Body of pancreas (tissue), 4 donors: ENCODE measurements at regions not wholly inside any gene's neighbourhood (a gene's known extent, or its start where the extent isn't known, plus 50 kb on each side); places are given as distances from the start of the nearest gene placed in this dataset.

Source experiments
- POLR2A ChIP-seq, 3 donors: fragments of 450-650 bp; IDR thresholded peaks; one replicate each; pipeline ENCODE4 v1.6.1; 2016; ENCODE audit warnings: antibody characterized with exemption in 3 of 3, mild to moderate bottlenecking in 2 of 3
- TF ChIP-seq, protein P1 (sequence below), 7 experiments: fragments of 450-650 bp in 4 of 7; fragments of 200-600 bp in 3 of 7; sonication (generic) in 3 of 7; IDR thresholded peaks; one replicate each; pipeline ENCODE4 v1.5.1; 2016 to 2019; ENCODE audit warnings: antibody characterized with exemption in 7 of 7

DNA sequence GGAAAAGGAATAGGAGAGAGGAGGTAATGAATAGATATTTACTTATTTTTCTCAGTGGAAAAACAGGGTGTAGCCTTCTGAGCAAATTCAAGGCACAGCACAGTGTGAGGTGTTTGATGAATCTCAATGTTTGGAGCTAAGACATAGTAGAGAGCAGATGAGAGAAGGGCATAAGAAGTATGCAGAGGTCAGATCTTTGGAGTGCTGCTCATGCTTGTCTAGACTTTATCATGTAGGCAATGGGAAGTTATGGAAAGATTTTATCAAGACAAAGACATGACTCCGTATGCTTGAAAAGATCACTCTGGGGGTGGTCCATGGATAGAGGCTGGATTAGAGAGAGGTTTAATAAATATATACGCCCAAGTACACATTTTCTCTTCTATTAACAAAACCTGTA, 217.0 kb upstream of the CNR1 start:
- TF ChIP-seq POLR2A (IDR thresholded peaks at IDR 0.05), result no peak
- TF ChIP-seq, protein P1, sequence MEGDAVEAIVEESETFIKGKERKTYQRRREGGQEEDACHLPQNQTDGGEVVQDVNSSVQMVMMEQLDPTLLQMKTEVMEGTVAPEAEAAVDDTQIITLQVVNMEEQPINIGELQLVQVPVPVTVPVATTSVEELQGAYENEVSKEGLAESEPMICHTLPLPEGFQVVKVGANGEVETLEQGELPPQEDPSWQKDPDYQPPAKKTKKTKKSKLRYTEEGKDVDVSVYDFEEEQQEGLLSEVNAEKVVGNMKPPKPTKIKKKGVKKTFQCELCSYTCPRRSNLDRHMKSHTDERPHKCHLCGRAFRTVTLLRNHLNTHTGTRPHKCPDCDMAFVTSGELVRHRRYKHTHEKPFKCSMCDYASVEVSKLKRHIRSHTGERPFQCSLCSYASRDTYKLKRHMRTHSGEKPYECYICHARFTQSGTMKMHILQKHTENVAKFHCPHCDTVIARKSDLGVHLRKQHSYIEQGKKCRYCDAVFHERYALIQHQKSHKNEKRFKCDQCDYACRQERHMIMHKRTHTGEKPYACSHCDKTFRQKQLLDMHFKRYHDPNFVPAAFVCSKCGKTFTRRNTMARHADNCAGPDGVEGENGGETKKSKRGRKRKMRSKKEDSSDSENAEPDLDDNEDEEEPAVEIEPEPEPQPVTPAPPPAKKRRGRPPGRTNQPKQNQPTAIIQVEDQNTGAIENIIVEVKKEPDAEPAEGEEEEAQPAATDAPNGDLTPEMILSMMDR (IDR thresholded peaks at IDR 0.05), result no peak
